ENCODE measurements at regions not wholly inside any gene's neighbourhood (a gene's known extent, or its start where the extent isn't known, plus 50 kb on each side); places are given as distances from the start of the nearest gene placed in this dataset.

- TF ChIP-seq, protein P1, sequence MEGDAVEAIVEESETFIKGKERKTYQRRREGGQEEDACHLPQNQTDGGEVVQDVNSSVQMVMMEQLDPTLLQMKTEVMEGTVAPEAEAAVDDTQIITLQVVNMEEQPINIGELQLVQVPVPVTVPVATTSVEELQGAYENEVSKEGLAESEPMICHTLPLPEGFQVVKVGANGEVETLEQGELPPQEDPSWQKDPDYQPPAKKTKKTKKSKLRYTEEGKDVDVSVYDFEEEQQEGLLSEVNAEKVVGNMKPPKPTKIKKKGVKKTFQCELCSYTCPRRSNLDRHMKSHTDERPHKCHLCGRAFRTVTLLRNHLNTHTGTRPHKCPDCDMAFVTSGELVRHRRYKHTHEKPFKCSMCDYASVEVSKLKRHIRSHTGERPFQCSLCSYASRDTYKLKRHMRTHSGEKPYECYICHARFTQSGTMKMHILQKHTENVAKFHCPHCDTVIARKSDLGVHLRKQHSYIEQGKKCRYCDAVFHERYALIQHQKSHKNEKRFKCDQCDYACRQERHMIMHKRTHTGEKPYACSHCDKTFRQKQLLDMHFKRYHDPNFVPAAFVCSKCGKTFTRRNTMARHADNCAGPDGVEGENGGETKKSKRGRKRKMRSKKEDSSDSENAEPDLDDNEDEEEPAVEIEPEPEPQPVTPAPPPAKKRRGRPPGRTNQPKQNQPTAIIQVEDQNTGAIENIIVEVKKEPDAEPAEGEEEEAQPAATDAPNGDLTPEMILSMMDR (IDR thresholded peaks at IDR 0.05 in 4 of 5, conservative IDR thresholded peaks at IDR 0.05 in 1 of 5): no peak
- TF ChIP-seq POLR2A (IDR thresholded peaks at IDR 0.05): no peak
These were observed 117.8 kb upstream of the SERP2 start for GRCh38 chr13:44255771-44256364.
